A549 (cell line): ENCODE measurements at regions not wholly inside any gene's neighbourhood (a gene's known extent, or its start where the extent isn't known, plus 50 kb on each side); places are given as distances from the start of the nearest gene placed in this dataset.

Experiments used
- ATAC-seq, 2 experiments: fragments of 200-7000 bp in 1 of 2; fragments of >200 bp in 1 of 2; cut with Nextera tagmentation in 1 of 2; cut with Tn5 transposase in 1 of 2; 3 replicates each; pipeline versions ENCODE4 v1.8.0 to v1.9.1; 2018 to 2020; ENCODE audit warnings: mild to moderate bottlenecking in 1 of 2, moderate library complexity in 1 of 2
- CTCF ChIA-PET: fragments of 300-600 bp; sonication (Branson Sonifier 250); formaldehyde crosslinking; extraction: SDS; loops from one replicate; lab custom pipeline; 2021; ENCODE audit warnings: antibody characterized with exemption, inconsistent platforms; lab: Yijun Ruan, JAX
- POLR2A ChIA-PET: fragments of 350-600 bp; formaldehyde crosslinking; extraction: SDS; loops from one replicate; lab custom pipeline; 2021; ENCODE audit warnings: antibody characterized with exemption, inconsistent platforms; lab: Yijun Ruan, JAX
- DNase-seq, 2 experiments: peaks; one replicate each; pipeline versions ENCODE4 v3.0.0 to v3.0.0-alpha.2; 2011 to 2016; ENCODE audit warnings: low read depth in 1 of 2, low spot score in 1 of 2
- FAIRE-seq: peaks from 2 replicates; lab custom pipeline; 2011; peaks lifted over from hg19 to GRCh38; lab: Jason Lieb, UNC
- H3K27ac ChIP-seq, 2 experiments: fragments of >200 bp; sonication (Bioruptor Twin); formaldehyde crosslinking; 3 replicates each; pipeline ENCODE4 v1.5.1; 2016 to 2017
- H3K4me1 ChIP-seq: fragments of >200 bp; sonication (Bioruptor Twin); formaldehyde crosslinking; 3 replicates; pipeline ENCODE4 v1.6.1; 2016
- H3K4me2 ChIP-seq: fragments of >200 bp; sonication (Bioruptor Twin); formaldehyde crosslinking; 3 replicates; pipeline ENCODE4 v1.6.1; 2016
- H3K4me3 ChIP-seq: fragments of >200 bp; sonication (Bioruptor Twin); formaldehyde crosslinking; 3 replicates; pipeline ENCODE4 v1.5.1; 2016
- H3K9me3 ChIP-seq: fragments of >200 bp; sonication (Bioruptor Twin); formaldehyde crosslinking; 3 replicates; pipeline ENCODE4 v1.6.1; 2016
- BCL3 ChIP-seq: fragments of >200 bp; sonication (Bioruptor Twin); formaldehyde crosslinking; IDR thresholded peaks from 3 replicates; pipeline ENCODE4 v1.6.1; 2016
- BHLHE40 ChIP-seq: IDR thresholded peaks from 2 replicates; pipeline ENCODE4 v1.6.1; 2012; ENCODE audit warnings: low read depth, low read length, inconsistent platforms
- CBX2 ChIP-seq: fragments of 200-600 bp; sonication (generic); IDR thresholded peaks from 2 replicates; pipeline ENCODE4 v1.6.1; 2016; ENCODE audit warnings: low read depth, mild to moderate bottlenecking, borderline replicate concordance
- CEBPB ChIP-seq, 2 experiments: fragments of >200 bp in 1 of 2; sonication (Bioruptor Twin) in 1 of 2; formaldehyde crosslinking in 1 of 2; IDR thresholded peaks; 2 replicates each; pipeline ENCODE4 v1.6.1; 2012 to 2016
- CHD2 ChIP-seq: fragments of 150-350 bp; IDR thresholded peaks from 2 replicates; pipeline ENCODE4 v1.6.1; 2014; ENCODE audit warnings: low read length; ENCODE audit not compliant: partially characterized antibody
- CHD4 ChIP-seq: fragments of 200-600 bp; sonication (generic); IDR thresholded peaks from 2 replicates; pipeline ENCODE4 v1.6.1; 2016; ENCODE audit warnings: antibody characterized with exemption, mild to moderate bottlenecking, borderline replicate concordance
- CTCF ChIP-seq: fragments of >200 bp; sonication (Bioruptor Twin); formaldehyde crosslinking; IDR thresholded peaks from 3 replicates; pipeline ENCODE4 v1.5.1; 2016
- ESRRA ChIP-seq: fragments of 150-350 bp; IDR thresholded peaks from 2 replicates; pipeline ENCODE4 v1.6.1; 2014; ENCODE audit warnings: mild to moderate bottlenecking, low read length, borderline replicate concordance
- FOSL2 ChIP-seq, 2 experiments: fragments of 450-650 bp in 1 of 2; fragments of >200 bp in 1 of 2; sonication (Bioruptor Twin) in 1 of 2; formaldehyde crosslinking; IDR thresholded peaks; 2 replicates each; pipeline versions ENCODE4 v1.5.0 to v1.6.1; 2016 to 2020; ENCODE audit warnings: mild to moderate bottlenecking in 1 of 2, moderate library complexity in 1 of 2
- FOXS1 ChIP-seq: fragments of 250-450 bp; sonication (Bioruptor Pico); IDR thresholded peaks from 2 replicates; pipeline ENCODE4 v1.5.0; 2020; ENCODE audit warnings: mild to moderate bottlenecking, moderate library complexity
- HDAC2 ChIP-seq: fragments of 200-600 bp; sonication (generic); IDR thresholded peaks from 2 replicates; pipeline ENCODE4 v1.6.1; 2016
- HOXB5 ChIP-seq: fragments of 250-450 bp; sonication (Bioruptor Pico); IDR thresholded peaks from 2 replicates; pipeline ENCODE4 v1.5.0; 2020; ENCODE audit warnings: mild to moderate bottlenecking, moderate library complexity
- JUNB ChIP-seq: fragments of >200 bp; sonication (Bioruptor Twin); formaldehyde crosslinking; IDR thresholded peaks from 2 replicates; pipeline ENCODE4 v1.6.1; 2016
- KDM1A ChIP-seq: fragments of 200-600 bp; sonication (generic); IDR thresholded peaks from 2 replicates; pipeline ENCODE4 v1.6.1; 2016; ENCODE audit warnings: low read depth, mild to moderate bottlenecking
- MAZ ChIP-seq: fragments of 150-350 bp; IDR thresholded peaks from 2 replicates; pipeline ENCODE4 v1.6.1; 2014; ENCODE audit warnings: antibody characterized with exemption, low read depth, low read length, borderline replicate concordance
- NPAS2 ChIP-seq: fragments of 250-450 bp; sonication (Bioruptor Pico); IDR thresholded peaks from 2 replicates; pipeline ENCODE4 v1.8.0; 2022; ENCODE audit warnings: mild to moderate bottlenecking, moderate library complexity, borderline replicate concordance
- NR3C1 ChIP-seq: fragments of >200 bp; sonication (Bioruptor Twin); formaldehyde crosslinking; IDR thresholded peaks from 3 replicates; pipeline ENCODE4 v1.6.1; 2017
- POLR2AphosphoS2 ChIP-seq: conservative IDR thresholded peaks from 2 replicates; pipeline ENCODE4 v1.6.1; 2012; ENCODE audit warnings: low read length, improper control_type of control experiment, inconsistent platforms
- RAD21 ChIP-seq, 2 experiments: fragments of >200 bp in 1 of 2; sonication (Bioruptor Twin) in 1 of 2; formaldehyde crosslinking in 1 of 2; IDR thresholded peaks in 1 of 2; conservative IDR thresholded peaks in 1 of 2; 2 replicates in 1 of 2; 3 replicates in 1 of 2; pipeline ENCODE4 v1.6.1; 2012 to 2018; ENCODE audit warnings: inconsistent platforms in 1 of 2
- RARB ChIP-seq: fragments of 250-450 bp; sonication (Bioruptor Pico); IDR thresholded peaks from 2 replicates; pipeline ENCODE4 v1.8.0; 2021; ENCODE audit warnings: mild to moderate bottlenecking, moderate library complexity
- RFX5 ChIP-seq: fragments of 450-650 bp; IDR thresholded peaks from 2 replicates; pipeline ENCODE4 v1.7.1; 2014; ENCODE audit warnings: antibody characterized with exemption, mild to moderate bottlenecking, moderate library complexity
- SMC3 ChIP-seq: fragments of >200 bp; sonication (Bioruptor Twin); formaldehyde crosslinking; IDR thresholded peaks from 3 replicates; pipeline ENCODE4 v1.6.1; 2018; ENCODE audit warnings: inconsistent platforms
- SREBF2 ChIP-seq: fragments of 450-650 bp; IDR thresholded peaks from 2 replicates; pipeline ENCODE4 v1.6.1; 2014; ENCODE audit warnings: mild to moderate bottlenecking, moderate library complexity
- ZFP36 ChIP-seq: fragments of 450-650 bp; IDR thresholded peaks from 2 replicates; pipeline ENCODE4 v1.6.1; 2014; ENCODE audit warnings: borderline replicate concordance; ENCODE audit not compliant: partially characterized antibody
- WGBS: methylation state at CpG from one replicate; pipeline ENCODE4 v1.1.6; 2017; ENCODE audit errors: missing lambda C conversion rate; 5-methylcytosine and 5-hydroxymethylcytosine counted together
- TF ChIP-seq, protein P1 (sequence below): fragments of 150-350 bp; IDR thresholded peaks from 2 replicates; pipeline ENCODE4 v1.6.1; 2014; ENCODE audit warnings: low read depth, mild to moderate bottlenecking, low read length
- TF ChIP-seq, protein P2 (sequence below): IDR thresholded peaks from 2 replicates; pipeline ENCODE4 v1.6.1; 2012

DNA sequence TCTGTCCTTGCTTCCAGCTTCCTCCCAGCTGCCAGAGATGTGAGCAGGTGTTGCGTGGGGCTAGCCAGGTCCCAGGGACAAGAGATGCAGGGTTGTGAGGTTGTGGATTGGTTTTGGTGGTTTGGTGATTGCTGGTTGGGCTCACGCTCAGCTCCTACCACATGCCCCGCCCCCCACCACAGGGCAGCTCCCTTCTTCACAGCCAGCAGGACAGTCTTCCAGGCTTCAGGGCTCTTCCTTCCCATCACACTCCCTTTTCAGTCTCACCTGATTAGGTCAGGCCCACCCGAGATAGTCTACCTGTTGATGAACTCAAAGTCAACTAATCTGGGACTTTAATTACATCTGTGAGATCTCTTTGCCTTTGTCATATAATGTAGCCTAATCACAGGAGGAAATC, 52.0 kb upstream of the GLI2 start:
- FAIRE-seq (no peak), DNase-seq (no peak), ATAC-seq (no peak)
- no peak overlapping the region for H3K4me2 ChIP-seq
- ChIA-PET POLR2A (no interaction called here), CTCF (interaction anchor here (1.2 to 22.6 kb wide), 6 partner anchors 12 to 393 kb away, joined by 5 to 858 read pairs (median 32); partner anchors contain the start of gene INHBB)
- H3K4me1 ChIP-seq: no peaks in the 10 kb centered on the region
- H3K4me3 ChIP-seq: no peak overlapping the region
- 60% methylated on average over 4 of the region's 4 CpGs for WGBS
- TF ChIP-seq KDM1A: no peak
- TF ChIP-seq CBX2: no peak
- TF ChIP-seq ZFP36: no peak
- no peak for TF ChIP-seq HOXB5
- TF ChIP-seq RFX5: no peak
- TF ChIP-seq FOXS1 (CRISPR knock-in tag): no peak
- no peak for TF ChIP-seq SREBF2
- no peak for TF ChIP-seq NPAS2 (CRISPR knock-in tag)
- no peaks in the 10 kb centered on the region for H3K9me3 ChIP-seq
- no peak overlapping the region for H3K27ac ChIP-seq

GRCh38 chr2:120684289-120685065, 51.2 kb upstream of the GLI2 start:
- Histone ChIP-seq H3K4me3 (no peak overlapping the region), H3K9me3 (no peaks in the 10 kb centered on the region), H3K27ac (no peak overlapping the region), H3K4me2 (no peak overlapping the region), H3K4me1 (no peaks in the 10 kb centered on the region)
- no peak for FAIRE-seq
- no peak for ATAC-seq
- TF ChIP-seq CHD2 (no peak), MAZ (no peak), POLR2AphosphoS2 (no peak), BCL3 (no peak), JUNB (no peak), RAD21 (conservative IDR thresholded peaks at IDR 0.05 in 1 of 2, IDR thresholded peaks at IDR 0.05 in 1 of 2) (no peak), ESRRA (no peak), CEBPB (IDR thresholded peaks at IDR 0.05) (no peak), CHD4 (no peak)
- no peak for DNase-seq
- CTCF ChIA-PET: interaction anchor here (0.9 to 22.6 kb wide), 6 partner anchors 11 to 392 kb away, joined by 3 to 858 read pairs (median 32); no protein-coding TSS in a partner anchor
- POLR2A ChIA-PET: no interaction called here
- WGBS: 72% methylated on average over 8 of the region's 9 CpGs

DNA sequence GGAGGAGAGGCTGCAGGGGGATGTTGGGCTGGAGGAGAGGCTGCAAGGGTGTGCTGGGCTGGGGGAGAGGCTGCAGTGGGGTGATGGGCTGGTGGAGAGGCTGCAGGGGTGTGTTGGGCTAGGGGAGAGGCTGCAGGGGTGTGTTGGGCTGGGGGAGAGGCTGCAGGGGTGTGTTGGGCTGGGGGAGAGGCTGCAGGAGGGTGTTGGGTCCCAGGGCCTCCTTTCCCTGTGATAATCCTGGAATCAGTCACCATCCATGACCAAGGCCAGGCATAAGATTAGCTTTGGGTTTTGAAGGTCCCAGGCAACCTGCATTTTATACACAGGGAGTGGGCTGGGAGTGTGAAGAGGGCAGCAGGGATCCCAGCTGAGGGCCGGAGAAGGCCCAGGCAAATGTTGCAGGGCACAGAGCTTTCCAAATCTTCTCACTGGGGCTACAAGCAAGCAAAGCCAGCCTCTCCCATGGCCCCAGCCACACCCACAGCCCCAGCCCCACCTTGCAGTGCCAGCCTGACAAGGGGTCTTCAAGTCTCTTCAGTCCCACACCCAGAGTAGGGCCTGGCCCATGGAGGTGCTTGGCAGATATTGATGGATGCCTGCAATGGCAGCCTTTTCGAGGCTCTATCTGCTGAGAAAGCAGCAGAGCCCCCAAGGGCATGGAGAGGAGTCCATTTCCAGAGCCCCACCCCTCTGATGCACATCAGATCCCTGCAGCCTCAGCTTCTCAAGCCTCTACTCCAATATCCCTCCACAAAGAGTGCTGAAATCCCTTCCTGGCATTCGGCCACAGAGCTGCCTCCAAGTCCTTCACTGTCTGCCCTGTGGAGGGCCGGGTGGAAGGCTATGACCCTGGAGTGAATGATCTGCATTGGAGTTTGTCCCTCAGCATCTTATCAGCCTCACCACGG, 50.3 kb upstream of the GLI2 start:
- H3K4me3 ChIP-seq: no peak overlapping the region
- H3K27ac ChIP-seq: no peak overlapping the region
- no peak for FAIRE-seq
- no peak overlapping the region for H3K4me2 ChIP-seq
- ChIA-PET CTCF (interaction anchor here (0.9 to 22.6 kb wide), 6 partner anchors 10 to 417 kb away, joined by 3 to 858 read pairs (median 9); no protein-coding TSS in a partner anchor), POLR2A (interaction anchor here (0.7 to 1.0 kb wide), 2 partner anchors 40 to 390 kb away, joined by 3 to 4 read pairs; no protein-coding TSS in a partner anchor)
- H3K9me3 ChIP-seq: no peaks in the 10 kb centered on the region
- ATAC-seq: no peak; a peak in 1 of 6 replicates
- H3K4me1 ChIP-seq: no peaks in the 10 kb centered on the region
- WGBS: 36% methylated on average over 5 of the region's 5 CpGs
- no peak for TF ChIP-seq HDAC2
- no peak for TF ChIP-seq FOSL2 (IDR thresholded peaks at IDR 0.05)
- TF ChIP-seq FOSL2 (CRISPR knock-in tag; IDR thresholded peaks at IDR 0.05): no peak
- no peak for TF ChIP-seq SMC3
- TF ChIP-seq KDM1A: no peak
- no peak for TF ChIP-seq CEBPB (IDR thresholded peaks at IDR 0.05)
- TF ChIP-seq, protein P1, sequence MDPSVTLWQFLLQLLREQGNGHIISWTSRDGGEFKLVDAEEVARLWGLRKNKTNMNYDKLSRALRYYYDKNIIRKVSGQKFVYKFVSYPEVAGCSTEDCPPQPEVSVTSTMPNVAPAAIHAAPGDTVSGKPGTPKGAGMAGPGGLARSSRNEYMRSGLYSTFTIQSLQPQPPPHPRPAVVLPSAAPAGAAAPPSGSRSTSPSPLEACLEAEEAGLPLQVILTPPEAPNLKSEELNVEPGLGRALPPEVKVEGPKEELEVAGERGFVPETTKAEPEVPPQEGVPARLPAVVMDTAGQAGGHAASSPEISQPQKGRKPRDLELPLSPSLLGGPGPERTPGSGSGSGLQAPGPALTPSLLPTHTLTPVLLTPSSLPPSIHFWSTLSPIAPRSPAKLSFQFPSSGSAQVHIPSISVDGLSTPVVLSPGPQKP: no peak
- TF ChIP-seq NR3C1: no peak
- no peak for TF ChIP-seq CTCF
- TF ChIP-seq, protein P2, sequence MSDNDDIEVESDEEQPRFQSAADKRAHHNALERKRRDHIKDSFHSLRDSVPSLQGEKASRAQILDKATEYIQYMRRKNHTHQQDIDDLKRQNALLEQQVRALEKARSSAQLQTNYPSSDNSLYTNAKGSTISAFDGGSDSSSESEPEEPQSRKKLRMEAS: no peak
- no peak for TF ChIP-seq ZFP36
- no peak for TF ChIP-seq RARB
- TF ChIP-seq BHLHE40: no peak
- TF ChIP-seq, all 56 proteins: peak for 0
- no peak for DNase-seq
